Tibial nerve (tissue), 4 donors: ENCODE measurements at regions not wholly inside any gene's neighbourhood (a gene's known extent, or its start where the extent isn't known, plus 50 kb on each side); places are given as distances from the start of the nearest gene placed in this dataset.

ENCODE experiments used
- EP300 ChIP-seq, 2 donors: sonication (generic); formaldehyde crosslinking; IDR thresholded peaks; one replicate each; pipeline ENCODE4 v1.6.1; 2017; ENCODE audit warnings: antibody characterized with exemption in 2 of 2, mild to moderate bottlenecking in 1 of 2
- POLR2A ChIP-seq, 2 donors: fragments of 450-650 bp; IDR thresholded peaks; one replicate each; pipeline ENCODE4 v1.6.1; 2017; ENCODE audit warnings: antibody characterized with exemption in 2 of 2, mild to moderate bottlenecking in 2 of 2, moderate library complexity in 2 of 2
- TF ChIP-seq, protein P1 (sequence below), 5 experiments: fragments of 200-600 bp in 3 of 5; fragments of 450-650 bp in 2 of 5; sonication (generic) in 3 of 5; IDR thresholded peaks; one replicate each; pipeline ENCODE4 v1.5.1; 2016 to 2019; ENCODE audit warnings: antibody characterized with exemption in 5 of 5, mild to moderate bottlenecking in 3 of 5, moderate library complexity in 2 of 5

DNA sequence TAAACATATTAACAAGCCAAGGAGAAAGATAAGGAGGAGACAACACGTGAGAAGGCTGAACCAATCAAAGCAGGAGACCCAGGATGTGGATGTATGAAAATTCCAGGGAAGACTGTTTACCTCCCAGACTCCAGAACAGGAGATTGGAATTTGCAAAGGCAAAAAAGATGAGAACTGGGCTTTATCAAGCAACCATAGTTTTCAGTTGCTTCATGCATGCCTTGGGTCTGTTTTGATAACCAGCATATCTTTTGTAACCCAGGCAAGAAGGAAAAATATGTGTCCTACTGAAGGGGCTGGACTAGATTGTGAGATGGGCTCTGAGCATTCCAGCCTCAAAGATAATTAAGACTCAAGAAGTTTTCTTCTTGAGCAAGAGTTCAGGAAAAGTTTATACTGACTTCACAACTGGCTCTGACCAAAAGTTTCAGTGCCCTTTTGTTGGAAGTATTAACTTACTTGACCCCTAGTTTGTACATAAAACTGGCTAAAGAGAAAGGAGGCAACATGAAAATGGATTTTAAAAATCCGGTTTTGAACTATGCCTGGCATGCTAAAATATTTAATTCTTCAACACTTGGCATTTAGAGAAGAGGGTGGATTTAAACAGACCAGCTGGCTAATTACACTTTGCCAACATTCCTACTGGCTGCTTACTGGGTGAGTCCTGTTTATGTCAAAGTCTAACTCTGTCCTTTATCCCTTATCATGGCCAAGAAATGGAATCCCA lies 79.3 kb upstream of the CD28 start:
- TF ChIP-seq, protein P1, sequence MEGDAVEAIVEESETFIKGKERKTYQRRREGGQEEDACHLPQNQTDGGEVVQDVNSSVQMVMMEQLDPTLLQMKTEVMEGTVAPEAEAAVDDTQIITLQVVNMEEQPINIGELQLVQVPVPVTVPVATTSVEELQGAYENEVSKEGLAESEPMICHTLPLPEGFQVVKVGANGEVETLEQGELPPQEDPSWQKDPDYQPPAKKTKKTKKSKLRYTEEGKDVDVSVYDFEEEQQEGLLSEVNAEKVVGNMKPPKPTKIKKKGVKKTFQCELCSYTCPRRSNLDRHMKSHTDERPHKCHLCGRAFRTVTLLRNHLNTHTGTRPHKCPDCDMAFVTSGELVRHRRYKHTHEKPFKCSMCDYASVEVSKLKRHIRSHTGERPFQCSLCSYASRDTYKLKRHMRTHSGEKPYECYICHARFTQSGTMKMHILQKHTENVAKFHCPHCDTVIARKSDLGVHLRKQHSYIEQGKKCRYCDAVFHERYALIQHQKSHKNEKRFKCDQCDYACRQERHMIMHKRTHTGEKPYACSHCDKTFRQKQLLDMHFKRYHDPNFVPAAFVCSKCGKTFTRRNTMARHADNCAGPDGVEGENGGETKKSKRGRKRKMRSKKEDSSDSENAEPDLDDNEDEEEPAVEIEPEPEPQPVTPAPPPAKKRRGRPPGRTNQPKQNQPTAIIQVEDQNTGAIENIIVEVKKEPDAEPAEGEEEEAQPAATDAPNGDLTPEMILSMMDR (IDR thresholded peaks at IDR 0.05) = no peak
- TF ChIP-seq EP300 (IDR thresholded peaks at IDR 0.05) = peak in 1 of 2 donors; percentile 55
- TF ChIP-seq POLR2A (IDR thresholded peaks at IDR 0.05) = no peak
